BLaER1 treated with 17β-estradiol and CSF1 and Interleukin-3, amounts not matched to agents 10 nM and 100 nM (cell line): ENCODE measurements at regions not wholly inside any gene's neighbourhood (a gene's known extent, or its start where the extent isn't known, plus 50 kb on each side); places are given as distances from the start of the nearest gene placed in this dataset.

Source experiments
- H3K27ac ChIP-seq, 11 experiments: shearing (Covaris generic); formaldehyde crosslinking; 2 replicates each; pipeline ENCODE4 v1.8.1; 2022
- H3K27me3 ChIP-seq, 11 experiments: shearing (Covaris generic); formaldehyde crosslinking; 2 replicates each; pipeline ENCODE4 v1.8.1; 2022
- H3K36me3 ChIP-seq, 11 experiments: shearing (Covaris generic); formaldehyde crosslinking; 2 replicates each; pipeline ENCODE4 v1.8.1; 2022
- H3K4me1 ChIP-seq, 10 experiments: shearing (Covaris generic); formaldehyde crosslinking; 2 replicates each; pipeline ENCODE4 v1.8.1; 2022
- H3K4me2 ChIP-seq, 11 experiments: shearing (Covaris generic); formaldehyde crosslinking; 2 replicates each; pipeline ENCODE4 v1.8.1; 2022
- H3K4me3 ChIP-seq, 10 experiments: shearing (Covaris generic); formaldehyde crosslinking; 2 replicates each; pipeline ENCODE4 v1.8.1; 2022
- H3K9ac ChIP-seq, 11 experiments: shearing (Covaris generic); formaldehyde crosslinking; 2 replicates each; pipeline ENCODE4 v1.8.1; 2022
- H3K9me3 ChIP-seq, 11 experiments: shearing (Covaris generic); formaldehyde crosslinking; replicated peaks in 1 of 11; 2 replicates each; pipeline ENCODE4 v1.8.1; 2022
- H4K20me1 ChIP-seq, 11 experiments: shearing (Covaris generic); formaldehyde crosslinking; 2 replicates each; pipeline ENCODE4 v1.8.1; 2022
- Cebpa-rat ChIP-seq, 11 experiments: shearing (Covaris generic); IDR thresholded peaks; 2 replicates each; pipeline ENCODE4 v1.8.1; 2022

DNA sequence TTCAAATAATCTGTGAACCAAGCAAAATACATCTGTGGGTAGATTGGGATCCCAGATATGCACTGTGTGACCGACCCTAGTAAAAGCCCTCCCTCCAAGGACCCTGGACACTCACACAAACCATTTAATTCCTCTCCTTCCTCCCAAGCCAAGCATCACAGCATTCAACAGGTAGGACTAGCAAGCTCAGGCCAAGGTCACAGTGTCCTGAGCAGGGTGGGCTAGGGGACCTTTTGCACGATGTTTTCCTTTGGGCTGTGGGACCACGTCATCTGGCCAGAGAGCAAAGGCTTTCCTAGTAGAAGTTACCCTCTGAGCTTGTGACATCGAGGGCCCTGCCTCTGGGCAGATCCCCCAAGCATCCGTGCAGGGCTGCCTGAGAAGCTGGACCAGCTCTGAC, 297.6 kb upstream of the ZNF507 start:
- Histone ChIP-seq H3K4me2 (no peak overlapping the region), H3K4me3 (no peak overlapping the region), H3K27ac (no peak overlapping the region)

DNA sequence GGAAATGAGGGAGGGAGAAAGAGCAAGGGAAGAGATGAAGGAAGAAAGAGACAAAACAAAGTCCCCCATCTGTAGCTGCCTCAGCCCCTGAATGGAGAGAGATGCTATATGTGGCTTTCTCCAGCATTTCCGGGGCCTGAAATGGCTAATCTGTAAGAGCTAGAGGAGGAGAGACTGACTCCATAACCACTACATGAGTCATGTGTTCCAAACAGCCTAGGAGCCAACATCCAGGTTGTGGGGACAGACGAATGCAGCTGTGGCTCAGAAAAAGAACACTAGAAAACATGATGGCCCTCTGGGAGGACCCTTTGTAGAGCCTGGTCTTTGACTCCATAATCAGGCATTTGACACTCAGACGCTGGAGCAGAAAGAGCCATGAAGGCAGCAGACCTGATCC, 292.0 kb upstream of the ZNF507 start:
- Histone ChIP-seq H3K4me3 (no peak overlapping the region), H3K4me2 (peak overlapping the region in 1 of 11 experiments; percentile 7; a peak in 1 of 22 replicates), H3K36me3 (no peaks in the 10 kb centered on the region), H4K20me1 (no peaks in the 10 kb centered on the region), H3K4me1 (0 out of 20 replicates have a peak, but pooled peaks cover 0 to 5% (median 0%) of the 10 kb centered on the region in 10 experiments), H3K9me3 (peaks cover 0 to 12% (median 5%) of the 10 kb centered on the region in 11 experiments; a peak in 8 of 22 replicates), H3K27ac (no peak overlapping the region), H3K27me3 (no peaks in the 10 kb centered on the region), H3K9ac (no peak overlapping the region)
- no peak for TF ChIP-seq Cebpa-rat (IDR thresholded peaks at IDR 0.05)

More for the DNA sequence above, 297.6 kb upstream of the ZNF507 start:
- Histone ChIP-seq H3K9me3 (peaks cover 0 to 1% (median 0%) of the 10 kb centered on the region in 11 experiments; a peak in 1 of 22 replicates), H3K4me1 (0 out of 20 replicates have a peak, but pooled peaks cover 0 to 2% (median 0%) of the 10 kb centered on the region in 10 experiments), H3K27me3 (no peaks in the 10 kb centered on the region), H3K36me3 (no peaks in the 10 kb centered on the region), H4K20me1 (no peaks in the 10 kb centered on the region), H3K9ac (no peak overlapping the region)
- no peak for TF ChIP-seq Cebpa-rat (IDR thresholded peaks at IDR 0.05)

DNA sequence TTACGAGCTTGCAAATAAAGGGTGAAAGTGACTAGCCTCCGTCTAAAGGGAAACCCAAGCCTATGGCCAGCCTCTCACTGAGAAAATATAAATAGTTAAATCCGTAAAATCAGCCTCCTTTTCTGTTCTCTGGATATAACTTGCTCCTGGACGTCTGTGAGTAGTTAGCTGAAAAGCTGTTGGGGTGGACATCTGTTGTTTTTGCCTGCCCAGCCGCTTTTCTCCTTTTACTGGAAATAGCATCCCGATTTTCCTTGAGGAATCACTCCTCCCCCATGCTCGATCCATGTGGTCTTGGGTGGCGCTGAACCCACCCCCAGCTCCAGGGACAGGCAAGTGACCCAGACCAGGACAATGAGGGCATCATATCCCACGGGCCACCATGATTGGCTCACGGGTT, 291.5 kb upstream of the ZNF507 start:
- H3K4me1 ChIP-seq = 0 out of 20 replicates have a peak, but pooled peaks cover 0 to 5% (median 0%) of the 10 kb centered on the region in 10 experiments
- H3K36me3 ChIP-seq = no peaks in the 10 kb centered on the region
- H3K27me3 ChIP-seq = no peaks in the 10 kb centered on the region
- H3K4me3 ChIP-seq = no peak overlapping the region
- no peak for TF ChIP-seq Cebpa-rat (IDR thresholded peaks at IDR 0.05)
- no peak overlapping the region for H3K27ac ChIP-seq
- H4K20me1 ChIP-seq = no peaks in the 10 kb centered on the region
- no peak overlapping the region for H3K4me2 ChIP-seq
- no peak overlapping the region for H3K9ac ChIP-seq
- H3K9me3 ChIP-seq = peaks cover 0 to 17% (median 5%) of the 10 kb centered on the region in 11 experiments; a peak in 8 of 22 replicates

DNA sequence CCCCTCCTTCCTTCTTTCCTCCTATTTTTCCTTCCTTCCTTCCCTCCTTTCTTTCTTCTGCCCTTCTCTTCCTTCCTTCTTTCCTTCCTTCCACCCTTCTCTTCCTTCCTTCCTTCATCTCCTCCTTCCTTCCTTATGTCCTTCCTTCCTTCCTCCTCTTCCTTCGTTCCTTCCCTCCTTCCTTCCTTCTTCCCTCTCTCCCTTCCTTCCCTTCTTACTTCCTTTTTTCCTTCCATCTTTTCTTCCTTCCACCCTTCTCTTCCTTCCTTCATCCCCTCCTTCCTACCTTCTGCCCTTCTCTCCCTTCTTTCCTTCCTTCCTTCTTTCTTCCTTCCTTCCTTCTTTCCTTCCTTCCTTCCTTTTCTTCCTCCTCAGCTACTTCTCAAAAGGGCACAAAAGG, 287.3 kb upstream of the ZNF507 start:
- Histone ChIP-seq H3K4me3 (no peak overlapping the region), H3K4me1 (peaks cover 0 to 29% (median 20%) of the 10 kb centered on the region in 10 experiments; a peak in 14 of 20 replicates), H3K36me3 (no peaks in the 10 kb centered on the region), H3K27ac (no peak overlapping the region), H3K9me3 (peaks cover 10 to 39% (median 20%) of the 10 kb centered on the region in 11 experiments), H3K9ac (no peak overlapping the region), H4K20me1 (no peaks in the 10 kb centered on the region), H3K4me2 (no peak overlapping the region), H3K27me3 (no peaks in the 10 kb centered on the region)
- no peak for TF ChIP-seq Cebpa-rat (IDR thresholded peaks at IDR 0.05)

DNA sequence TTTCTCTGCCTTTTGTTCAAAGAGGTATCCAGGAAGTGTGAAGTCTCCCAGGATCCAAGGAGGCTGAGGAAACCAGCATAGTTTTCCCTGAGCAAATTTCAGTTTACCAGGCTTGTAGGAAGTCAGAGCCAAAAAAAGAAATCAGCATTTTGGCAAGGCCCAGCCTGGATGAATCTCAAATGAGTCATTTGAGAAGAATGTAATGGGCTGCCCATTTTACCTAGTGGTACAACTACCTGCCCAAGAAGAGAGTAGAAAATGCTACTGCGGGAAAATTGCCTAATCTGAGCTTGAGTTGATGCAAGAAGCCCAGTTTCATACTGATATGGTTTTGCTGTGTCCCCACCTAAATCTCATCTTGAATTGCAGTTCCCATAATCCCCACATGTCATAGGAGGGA, 284.1 kb upstream of the ZNF507 start:
- Histone ChIP-seq H3K4me1 (peaks cover 0 to 45% (median 34%) of the 10 kb centered on the region in 10 experiments; a peak in 16 of 20 replicates), H3K27me3 (0 out of 22 replicates have a peak, but pooled peaks cover 0 to 3% (median 0%) of the 10 kb centered on the region in 11 experiments), H3K4me2 (peak overlapping the region in 6 of 11 experiments; percentile 1 to 41 (median 14); a peak in 5 of 22 replicates), H3K27ac (peak overlapping the region in 2 of 11 experiments; percentile 15 to 34; a peak in 1 of 22 replicates), H3K9ac (no peak overlapping the region), H4K20me1 (no peaks in the 10 kb centered on the region), H3K36me3 (no peaks in the 10 kb centered on the region), H3K4me3 (no peak overlapping the region), H3K9me3 (peaks cover 15 to 48% (median 27%) of the 10 kb centered on the region in 11 experiments)
- no peak for TF ChIP-seq Cebpa-rat (IDR thresholded peaks at IDR 0.05)

DNA sequence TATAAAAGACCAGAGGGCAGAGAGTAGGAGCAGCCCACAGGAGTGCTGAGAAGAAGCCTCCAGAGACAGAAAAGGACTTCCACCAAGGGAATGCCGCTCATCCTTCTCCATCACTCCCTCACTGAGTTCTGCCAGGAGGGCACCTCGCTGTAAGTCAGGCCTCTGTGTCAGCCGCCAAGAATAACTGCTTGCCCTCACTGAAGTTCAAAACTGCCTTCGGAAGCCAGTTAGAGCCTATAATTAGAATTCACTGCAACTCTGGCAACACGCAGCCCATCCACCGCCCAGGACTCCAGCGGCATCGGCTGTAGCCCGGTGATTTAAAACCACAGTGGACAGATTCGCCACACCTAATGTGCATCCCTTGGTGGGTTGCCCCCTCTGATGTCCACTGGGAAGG, 281.8 kb upstream of the ZNF507 start:
- no peak for TF ChIP-seq Cebpa-rat (IDR thresholded peaks at IDR 0.05)
- Histone ChIP-seq H3K4me1 (peaks cover 0 to 45% (median 34%) of the 10 kb centered on the region in 10 experiments; a peak in 16 of 20 replicates), H3K27me3 (0 out of 22 replicates have a peak, but pooled peaks cover 0 to 3% (median 0%) of the 10 kb centered on the region in 11 experiments), H3K9me3 (peaks cover 11 to 33% (median 21%) of the 10 kb centered on the region in 11 experiments), H3K9ac (peak overlapping the region in 3 of 11 experiments; percentile 42 to 61 (median 51); a peak in 6 of 22 replicates), H3K36me3 (no peaks in the 10 kb centered on the region), H3K27ac (peak overlapping the region in 4 of 11 experiments; percentile 26 to 57 (median 45); a peak in 7 of 22 replicates), H4K20me1 (no peaks in the 10 kb centered on the region), H3K4me2 (peak overlapping the region; percentile 0 to 90 (median 67); a peak in 18 of 22 replicates), H3K4me3 (peak overlapping the region in 2 of 10 experiments; percentile 4 to 48; a peak in 2 of 20 replicates)

DNA sequence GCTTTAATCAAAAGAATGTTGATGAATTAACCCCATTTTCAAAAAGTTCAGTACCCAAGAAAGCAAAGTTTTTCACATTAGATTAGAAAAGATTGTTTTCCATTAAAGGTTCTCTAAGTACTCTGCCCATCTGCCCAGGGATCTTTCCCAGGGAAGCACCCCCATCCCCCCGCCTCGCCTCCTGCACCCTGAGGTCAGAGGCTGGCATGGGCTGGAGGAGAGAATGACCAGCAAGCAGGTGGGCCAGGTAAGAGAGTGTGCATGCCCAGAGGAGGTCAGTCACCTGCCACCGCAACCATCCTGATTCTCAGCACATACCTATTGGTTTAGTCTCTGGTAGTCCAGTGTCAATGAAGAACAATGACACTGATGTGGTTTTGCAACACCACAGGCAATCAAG, 279.4 kb upstream of the ZNF507 start:
- TF ChIP-seq Cebpa-rat (IDR thresholded peaks at IDR 0.05) = no peak
- Histone ChIP-seq H3K4me1 (peaks cover 0 to 37% (median 30%) of the 10 kb centered on the region in 10 experiments; a peak in 16 of 20 replicates), H3K36me3 (no peaks in the 10 kb centered on the region)

DNA sequence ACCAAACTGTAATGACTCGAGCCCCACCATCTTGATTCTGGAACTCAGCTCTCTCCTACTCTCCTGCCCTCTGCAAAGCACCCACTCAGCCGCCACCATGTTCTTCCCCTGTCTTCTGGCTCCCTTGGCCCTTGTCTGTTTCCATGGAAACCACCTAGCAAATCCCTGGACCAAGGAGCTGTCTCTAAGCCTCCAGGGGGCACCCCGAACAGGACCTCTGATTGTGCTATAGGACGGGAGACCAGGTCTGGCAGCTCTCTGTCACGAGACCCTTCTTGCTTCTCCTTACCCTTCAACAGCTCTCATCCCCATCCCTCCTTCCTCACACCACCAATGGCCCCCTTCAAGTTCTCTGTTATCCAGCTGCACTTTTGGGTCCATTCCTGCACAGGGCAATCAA, 277.7 kb upstream of the ZNF507 start:
- no peak overlapping the region for H3K9ac ChIP-seq
- no peaks in the 10 kb centered on the region for H3K36me3 ChIP-seq
- no peak overlapping the region for H3K4me2 ChIP-seq
- H3K27me3 ChIP-seq = 0 out of 22 replicates have a peak, but pooled peaks cover 0 to 3% (median 0%) of the 10 kb centered on the region in 11 experiments
- TF ChIP-seq Cebpa-rat (IDR thresholded peaks at IDR 0.05) = no peak
- H3K4me1 ChIP-seq = peaks cover 0 to 25% (median 19%) of the 10 kb centered on the region in 10 experiments; a peak in 16 of 20 replicates
- H3K9me3 ChIP-seq = peaks cover 0 to 10% (median 7%) of the 10 kb centered on the region in 11 experiments; a peak in 5 of 22 replicates
- H4K20me1 ChIP-seq = no peaks in the 10 kb centered on the region
- no peak overlapping the region for H3K27ac ChIP-seq
- H3K4me3 ChIP-seq = no peak overlapping the region

More for the DNA sequence above, 279.4 kb upstream of the ZNF507 start:
- no peak overlapping the region for H3K4me2 ChIP-seq
- no peak overlapping the region for H3K9ac ChIP-seq
- peaks cover 9 to 23% (median 17%) of the 10 kb centered on the region in 11 experiments for H3K9me3 ChIP-seq
- H3K27ac ChIP-seq = no peak overlapping the region
- H4K20me1 ChIP-seq = no peaks in the 10 kb centered on the region
- no peak overlapping the region for H3K4me3 ChIP-seq
- 0 out of 22 replicates have a peak, but pooled peaks cover 0 to 3% (median 0%) of the 10 kb centered on the region in 11 experiments for H3K27me3 ChIP-seq

DNA sequence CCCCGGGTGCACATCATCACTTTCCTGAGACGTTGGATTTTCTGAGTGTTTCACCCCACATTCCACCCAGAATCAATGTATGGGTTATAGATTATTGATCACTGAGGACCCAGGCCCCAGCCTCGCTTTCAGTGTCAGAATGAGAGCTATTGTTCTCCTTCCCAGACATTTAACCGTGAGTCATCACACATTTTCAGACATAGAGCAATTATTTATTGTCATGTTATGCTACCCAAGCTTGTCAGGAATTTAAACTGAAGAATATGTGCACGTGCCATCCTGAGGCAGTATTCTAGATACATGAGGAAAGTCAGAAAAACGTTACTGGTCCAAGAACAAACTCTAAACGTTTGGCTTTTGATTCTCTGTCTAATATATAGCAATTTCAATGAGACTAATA, 276.6 kb upstream of the ZNF507 start:
- peaks cover 0 to 14% (median 8%) of the 10 kb centered on the region in 10 experiments; a peak in 16 of 20 replicates for H3K4me1 ChIP-seq
- H4K20me1 ChIP-seq = no peaks in the 10 kb centered on the region
- no peak overlapping the region for H3K4me2 ChIP-seq
- no peak for TF ChIP-seq Cebpa-rat (IDR thresholded peaks at IDR 0.05)
- H3K27me3 ChIP-seq = no peaks in the 10 kb centered on the region
- H3K9ac ChIP-seq = no peak overlapping the region
- H3K4me3 ChIP-seq = no peak overlapping the region
- no peaks in the 10 kb centered on the region for H3K36me3 ChIP-seq
- no peak overlapping the region for H3K27ac ChIP-seq
- H3K9me3 ChIP-seq = peaks cover 0 to 10% (median 7%) of the 10 kb centered on the region in 11 experiments; a peak in 5 of 22 replicates
